ENCODE measurements at regions not wholly inside any gene's neighbourhood (a gene's known extent, or its start where the extent isn't known, plus 50 kb on each side); places are given as distances from the start of the nearest gene placed in this dataset.

DNA sequence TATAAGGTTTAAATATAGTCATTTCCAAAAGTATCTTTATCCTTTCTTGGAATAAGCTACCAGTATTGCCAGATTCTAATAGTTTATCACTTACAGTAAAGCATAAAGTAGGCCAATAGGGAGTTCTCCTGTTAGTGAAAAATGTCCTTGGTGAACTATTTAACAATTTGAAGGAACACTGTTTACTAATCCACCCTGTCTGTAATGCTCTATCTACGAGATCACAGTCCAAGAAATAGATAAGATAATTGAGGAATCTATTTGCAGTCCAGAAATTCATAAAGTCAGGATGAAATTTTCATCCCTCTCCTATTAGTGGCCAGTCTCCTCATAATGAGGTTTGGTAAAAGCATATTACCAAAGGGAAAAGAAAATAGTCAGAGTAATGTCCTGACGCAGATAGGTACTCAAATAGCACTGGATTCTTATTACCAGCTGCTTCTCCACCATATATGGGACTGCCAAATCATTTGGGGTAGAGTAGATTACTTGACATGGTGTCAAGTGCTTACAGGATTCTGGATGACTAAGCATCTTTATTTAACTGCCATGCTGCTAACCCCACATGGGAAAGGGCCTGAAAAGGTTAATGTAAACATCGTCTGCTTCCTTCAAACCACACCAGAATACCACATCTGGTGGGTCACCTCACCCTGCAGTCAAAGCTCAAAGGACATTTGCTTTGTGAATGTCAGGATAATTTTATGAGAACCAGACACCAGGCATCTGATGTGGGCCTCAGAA is 808.1 kb downstream of the EFNA5 start:
- TF ChIP-seq SMC3 (IDR thresholded peaks at IDR 0.05; ENCODE audit: low read depth, low read length) (no peak), MXI1 (IDR thresholded peaks at IDR 0.05; ENCODE audit: borderline replicate concordance, low read depth, low read length) (no peak), POLR2A (IDR thresholded peaks at IDR 0.05; ENCODE audit: low read depth, low read length) (no peak), RAD21 (IDR thresholded peaks at IDR 0.05; ENCODE audit: low read length) (no peak), MAZ (IDR thresholded peaks at IDR 0.05; ENCODE audit: borderline replicate concordance, low read depth, low read length) (no peak), MAFK (IDR thresholded peaks at IDR 0.05; ENCODE audit: low read depth, low read length) (no peak), CHD1 (IDR thresholded peaks at IDR 0.05; ENCODE audit: low read depth, low read length) (no peak), BHLHE40 (IDR thresholded peaks at IDR 0.05; ENCODE audit: low read depth, low read length) (no peak), FOS (IDR thresholded peaks at IDR 0.05; ENCODE audit: low read depth, low read length) (no peak), RCOR1 (IDR thresholded peaks at IDR 0.05; ENCODE audit: insufficient replicate concordance, low read length) (no peak)
- TF ChIP-seq, protein P1, sequence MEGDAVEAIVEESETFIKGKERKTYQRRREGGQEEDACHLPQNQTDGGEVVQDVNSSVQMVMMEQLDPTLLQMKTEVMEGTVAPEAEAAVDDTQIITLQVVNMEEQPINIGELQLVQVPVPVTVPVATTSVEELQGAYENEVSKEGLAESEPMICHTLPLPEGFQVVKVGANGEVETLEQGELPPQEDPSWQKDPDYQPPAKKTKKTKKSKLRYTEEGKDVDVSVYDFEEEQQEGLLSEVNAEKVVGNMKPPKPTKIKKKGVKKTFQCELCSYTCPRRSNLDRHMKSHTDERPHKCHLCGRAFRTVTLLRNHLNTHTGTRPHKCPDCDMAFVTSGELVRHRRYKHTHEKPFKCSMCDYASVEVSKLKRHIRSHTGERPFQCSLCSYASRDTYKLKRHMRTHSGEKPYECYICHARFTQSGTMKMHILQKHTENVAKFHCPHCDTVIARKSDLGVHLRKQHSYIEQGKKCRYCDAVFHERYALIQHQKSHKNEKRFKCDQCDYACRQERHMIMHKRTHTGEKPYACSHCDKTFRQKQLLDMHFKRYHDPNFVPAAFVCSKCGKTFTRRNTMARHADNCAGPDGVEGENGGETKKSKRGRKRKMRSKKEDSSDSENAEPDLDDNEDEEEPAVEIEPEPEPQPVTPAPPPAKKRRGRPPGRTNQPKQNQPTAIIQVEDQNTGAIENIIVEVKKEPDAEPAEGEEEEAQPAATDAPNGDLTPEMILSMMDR (conservative IDR thresholded peaks at IDR 0.05; ENCODE audit: low read depth, low read length): no peak
- TF ChIP-seq, protein P2, sequence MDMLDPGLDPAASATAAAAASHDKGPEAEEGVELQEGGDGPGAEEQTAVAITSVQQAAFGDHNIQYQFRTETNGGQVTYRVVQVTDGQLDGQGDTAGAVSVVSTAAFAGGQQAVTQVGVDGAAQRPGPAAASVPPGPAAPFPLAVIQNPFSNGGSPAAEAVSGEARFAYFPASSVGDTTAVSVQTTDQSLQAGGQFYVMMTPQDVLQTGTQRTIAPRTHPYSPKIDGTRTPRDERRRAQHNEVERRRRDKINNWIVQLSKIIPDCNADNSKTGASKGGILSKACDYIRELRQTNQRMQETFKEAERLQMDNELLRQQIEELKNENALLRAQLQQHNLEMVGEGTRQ (IDR thresholded peaks at IDR 0.05; ENCODE audit: low read depth, low read length): no peak
- TF ChIP-seq, protein P3, sequence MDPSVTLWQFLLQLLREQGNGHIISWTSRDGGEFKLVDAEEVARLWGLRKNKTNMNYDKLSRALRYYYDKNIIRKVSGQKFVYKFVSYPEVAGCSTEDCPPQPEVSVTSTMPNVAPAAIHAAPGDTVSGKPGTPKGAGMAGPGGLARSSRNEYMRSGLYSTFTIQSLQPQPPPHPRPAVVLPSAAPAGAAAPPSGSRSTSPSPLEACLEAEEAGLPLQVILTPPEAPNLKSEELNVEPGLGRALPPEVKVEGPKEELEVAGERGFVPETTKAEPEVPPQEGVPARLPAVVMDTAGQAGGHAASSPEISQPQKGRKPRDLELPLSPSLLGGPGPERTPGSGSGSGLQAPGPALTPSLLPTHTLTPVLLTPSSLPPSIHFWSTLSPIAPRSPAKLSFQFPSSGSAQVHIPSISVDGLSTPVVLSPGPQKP (IDR thresholded peaks at IDR 0.05; ENCODE audit: borderline replicate concordance, low read depth, low read length): no peak

All from IMR-90 (cell line).